NCI-H82 (cell line): ENCODE measurements at regions not wholly inside any gene's neighbourhood (a gene's known extent, or its start where the extent isn't known, plus 50 kb on each side); places are given as distances from the start of the nearest gene placed in this dataset.
"Not testable (repeated sequence)": the region's sequence is repeated elsewhere in the genome, so short reads cannot be mapped to it uniquely, and the experiment has no call there.

Experiments used
- DNase-seq: peaks from one replicate; lab custom pipeline; 2025; lab: John Stamatoyannopoulos, UW

DNA sequence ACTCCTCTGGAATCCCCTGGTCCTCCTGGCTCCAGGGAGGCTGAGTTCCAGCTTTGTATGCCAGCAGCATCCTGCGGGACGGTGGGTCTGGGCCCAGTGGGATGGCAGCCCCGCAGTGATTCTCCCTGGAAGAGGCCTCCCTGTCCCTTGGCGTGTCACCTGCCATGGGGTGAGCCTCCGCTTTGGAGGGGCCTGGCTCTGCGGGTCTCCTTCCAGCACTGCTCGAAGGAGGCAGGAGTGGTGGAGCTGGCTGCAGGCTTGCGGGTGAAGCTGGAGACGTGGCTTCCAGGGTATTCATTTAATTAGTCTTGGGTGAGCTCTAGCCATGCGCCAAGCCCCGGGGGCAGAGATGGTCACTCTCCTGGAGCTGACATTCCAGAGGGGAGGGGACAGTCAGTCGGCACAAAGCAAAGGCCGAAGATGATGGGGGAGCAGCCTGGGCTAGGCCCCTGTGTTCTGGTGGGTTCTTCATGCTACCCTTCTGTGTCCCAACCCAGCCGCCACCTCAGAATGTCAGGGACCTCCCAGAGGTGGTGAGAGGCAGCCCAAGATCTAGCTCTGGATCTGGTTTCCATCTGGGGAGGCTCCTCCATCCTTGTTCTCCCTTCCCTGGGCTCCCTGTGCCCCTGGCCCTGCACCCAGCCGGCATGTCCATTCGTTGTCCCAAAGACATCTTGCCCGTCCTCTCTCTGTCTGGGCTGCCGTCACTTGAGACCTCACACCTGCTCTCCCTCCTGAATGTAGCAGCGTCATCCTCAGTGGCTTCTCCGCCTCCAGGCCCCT lies 1332.5 kb downstream of the BRD1 start:
- DNase-seq, result no peak

DNA sequence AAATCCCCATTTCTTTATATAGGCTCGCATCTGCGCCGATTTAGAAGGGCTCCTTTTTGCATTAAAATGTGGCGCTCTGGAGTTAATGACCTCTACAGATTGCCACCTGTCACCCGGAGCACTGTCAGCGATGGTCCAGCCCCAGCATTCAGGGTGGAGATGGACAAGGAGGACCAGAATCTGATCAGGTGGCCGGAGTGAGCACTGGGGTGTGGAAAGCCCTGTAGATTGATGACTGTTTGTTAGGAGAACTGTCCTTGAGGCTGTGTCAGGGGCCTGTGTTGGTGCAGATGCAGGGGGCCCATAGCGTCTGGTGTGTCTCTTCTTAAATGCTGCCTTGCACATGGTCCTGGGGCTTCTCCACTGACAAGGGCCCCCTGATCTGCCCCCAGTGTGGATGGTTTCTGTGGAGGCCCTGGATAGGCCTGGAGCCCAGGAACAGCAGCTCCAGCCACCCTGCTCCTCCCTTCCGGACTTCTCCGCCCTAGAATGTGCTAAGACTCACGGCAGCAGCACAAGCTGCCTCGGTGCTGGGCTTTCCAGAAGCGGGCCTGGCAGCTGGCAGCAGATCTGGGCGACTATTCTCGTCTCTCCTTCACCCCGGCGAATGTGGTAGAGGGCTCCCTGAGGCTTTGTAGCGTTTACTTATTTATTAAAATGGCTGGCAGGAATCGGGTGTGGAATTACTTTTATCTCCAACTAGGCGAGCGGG lies 1333.3 kb downstream of the BRD1 start:
- no peak for DNase-seq

GRCh38 chr22:48493733-48494132 lies 1333.9 kb downstream of the BRD1 start:
- DNase-seq, result no peak

DNA sequence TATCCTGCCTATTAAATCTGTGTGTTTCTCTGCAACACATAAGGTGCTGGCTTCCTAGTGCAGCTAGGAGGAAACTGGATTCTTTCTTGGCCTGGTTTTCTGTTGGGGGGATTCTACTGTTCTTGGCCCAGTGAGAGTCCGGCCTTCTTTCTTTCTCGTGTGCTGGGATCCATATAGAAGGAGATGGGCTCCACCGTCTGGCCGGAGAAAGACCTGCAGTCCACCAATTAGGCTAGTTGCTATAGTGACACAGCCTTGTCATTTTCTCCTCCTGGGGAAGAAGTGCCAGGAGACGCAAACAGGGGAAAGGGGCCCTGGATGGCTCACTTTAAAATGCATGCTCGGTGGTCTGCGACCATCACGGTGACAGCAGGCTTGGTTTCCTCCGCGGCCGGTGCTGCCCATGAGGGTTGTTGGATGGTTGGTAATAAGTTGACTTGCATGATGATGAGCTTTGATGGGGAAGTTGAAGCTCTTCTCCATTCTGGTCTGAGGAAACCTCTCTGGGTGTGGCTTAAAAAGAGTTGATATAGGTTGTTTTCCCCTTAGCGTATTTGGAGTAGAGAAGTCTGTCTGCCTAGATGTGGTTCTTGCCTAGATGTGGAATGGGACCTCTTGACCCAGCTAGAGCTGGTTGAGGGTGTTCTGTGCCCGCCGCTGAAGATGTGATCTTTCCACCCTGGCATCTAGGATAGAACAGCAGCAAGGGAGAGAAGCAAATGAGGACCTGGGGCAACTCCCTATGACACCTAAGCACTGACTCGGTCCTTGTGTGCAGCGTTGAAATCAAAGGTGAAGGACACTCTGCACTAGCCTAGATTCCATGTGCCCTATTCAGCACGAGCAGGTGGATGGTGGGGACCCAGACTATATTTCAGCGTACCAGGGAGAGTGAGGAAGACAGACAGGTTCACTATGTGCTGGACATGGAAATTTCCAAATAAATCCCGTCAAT lies 1335.0 kb downstream of the BRD1 start:
- peak; percentile 71 for DNase-seq

DNA sequence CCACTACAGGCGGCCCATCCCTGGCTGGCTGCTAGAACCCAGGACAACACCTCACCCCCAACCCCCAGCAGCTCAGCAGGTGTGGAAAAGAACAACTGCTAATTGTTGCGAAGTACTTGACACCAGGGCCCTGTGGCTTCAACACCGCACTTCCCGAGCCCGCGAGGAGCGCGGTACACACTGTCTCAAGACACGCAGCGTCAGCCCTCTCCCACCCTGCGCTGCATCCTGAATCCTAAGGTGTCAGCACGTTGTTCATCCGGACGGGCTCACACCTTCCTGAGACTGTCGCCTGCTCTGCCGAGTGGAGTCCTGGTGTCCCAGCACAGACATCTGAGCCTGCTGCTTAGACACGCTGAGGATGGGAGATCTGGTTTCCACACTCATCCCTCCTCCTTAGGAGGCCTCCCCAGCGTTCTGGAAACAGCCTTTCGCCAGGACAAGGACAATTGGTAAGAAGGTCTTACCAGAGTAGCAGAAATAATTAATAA lies 1336.2 kb downstream of the BRD1 start:
- DNase-seq, result no peak

GRCh38 chr22:48490500-48491411 lies 1336.9 kb downstream of the BRD1 start:
- no peak for DNase-seq

- DNase-seq, result no peak
Measured at GRCh38 chr22:48489551-48490499, 1337.8 kb downstream of the BRD1 start.

DNA sequence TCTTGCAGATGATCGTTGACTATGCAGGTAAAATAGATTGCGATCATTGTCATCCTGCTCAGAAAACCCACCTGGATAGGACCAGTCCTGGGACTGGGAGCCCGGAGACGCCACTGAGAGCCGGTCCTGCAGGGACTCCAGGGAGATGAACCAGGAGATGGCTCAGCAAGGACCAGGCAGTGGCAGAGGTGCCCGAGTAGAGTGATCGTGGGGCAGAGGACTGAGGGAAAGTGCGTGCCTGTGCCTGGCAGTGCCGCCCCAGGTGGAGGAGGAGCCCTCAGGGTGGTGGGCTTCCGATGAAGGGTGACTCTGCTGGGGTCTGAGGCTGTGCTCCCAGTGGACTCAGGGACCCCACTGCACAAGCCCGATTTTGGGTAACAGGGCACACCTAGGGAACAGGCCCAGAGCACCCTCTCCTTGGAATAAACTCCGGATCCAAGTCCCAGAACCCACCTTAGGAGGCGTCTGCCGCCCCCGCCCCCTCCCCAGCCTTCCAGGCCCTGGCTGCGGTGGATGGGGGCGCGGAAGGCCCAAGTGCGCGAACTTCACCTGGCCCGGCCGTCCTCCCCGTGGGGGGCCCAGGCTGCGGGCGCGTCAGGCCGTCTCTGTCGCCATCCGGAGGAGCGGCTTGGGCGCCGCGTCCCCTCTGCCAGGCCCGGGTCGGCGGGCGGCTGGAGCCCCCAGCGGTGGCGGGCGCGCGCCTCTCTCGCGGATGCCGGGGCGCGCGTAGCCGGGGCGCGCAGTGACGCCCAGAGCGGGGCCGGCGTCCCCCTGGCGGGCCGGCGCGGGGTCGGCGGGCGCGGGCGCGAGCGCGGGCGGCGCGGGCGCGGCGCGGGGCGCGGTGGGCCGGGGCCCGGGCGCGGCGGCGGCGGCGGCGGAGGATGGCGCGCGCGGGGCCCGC lies 1338.8 kb downstream of the BRD1 start:
- no peak for DNase-seq

DNA sequence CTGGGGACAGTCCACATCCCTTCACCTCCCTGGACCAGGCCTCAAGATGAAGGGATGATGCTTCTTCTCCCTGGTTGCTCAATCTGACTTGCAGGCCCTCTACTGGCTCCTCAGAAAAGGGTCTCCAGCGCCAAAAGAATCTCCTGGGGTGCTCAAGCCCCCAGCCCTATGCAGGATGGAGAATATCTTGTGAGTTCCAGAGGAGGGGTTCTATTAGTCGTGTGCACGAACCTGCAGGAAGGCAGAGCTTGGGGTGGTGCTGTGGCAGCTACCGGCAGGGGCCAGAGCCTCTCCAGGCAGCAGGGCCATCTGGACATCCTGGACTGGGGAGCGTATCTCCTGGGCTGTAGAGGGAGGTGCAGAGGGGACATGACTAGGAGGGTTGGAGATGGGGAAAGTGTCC lies 1339.5 kb downstream of the BRD1 start:
- no peak for DNase-seq

DNA sequence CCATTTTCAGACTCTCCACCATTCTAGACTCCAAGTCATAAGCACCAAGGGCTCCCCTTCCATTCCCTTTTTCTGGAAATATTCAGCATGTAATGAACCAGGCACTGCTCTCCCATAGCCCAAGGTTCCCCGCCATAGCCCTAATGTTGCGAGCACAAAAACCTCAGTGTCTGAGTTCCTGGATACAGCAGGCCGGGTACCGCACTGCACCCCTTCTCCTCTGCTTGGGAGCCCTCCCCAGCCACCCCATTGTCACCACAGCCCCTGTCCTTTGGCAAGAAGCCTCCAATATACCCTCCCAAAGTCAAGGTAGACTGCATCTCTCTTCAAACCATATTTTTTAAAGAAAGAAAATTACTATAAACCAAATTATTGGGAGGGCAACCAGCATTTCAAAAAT lies 1341.1 kb downstream of the BRD1 start:
- DNase-seq, result no peak

DNA sequence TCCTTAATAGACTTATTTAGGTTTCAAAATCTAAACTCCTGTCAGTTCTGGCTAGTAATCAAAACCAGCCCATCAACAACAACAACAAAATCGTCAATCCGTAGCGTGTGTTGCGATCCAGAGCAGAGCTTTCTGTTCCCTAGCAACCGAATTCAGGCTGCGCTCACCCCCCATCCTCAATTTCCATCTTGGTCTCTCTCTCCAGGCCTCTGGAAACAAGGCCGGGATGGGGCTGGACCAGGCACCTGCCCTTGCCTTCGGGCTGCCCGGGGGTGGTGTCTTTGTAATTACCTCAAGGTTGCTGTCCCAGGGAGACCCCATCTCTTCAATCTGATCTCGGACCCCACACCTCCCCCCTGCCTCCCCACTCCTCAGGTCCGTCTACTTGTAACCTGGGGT lies 1341.5 kb downstream of the BRD1 start:
- no peak for DNase-seq

DNA sequence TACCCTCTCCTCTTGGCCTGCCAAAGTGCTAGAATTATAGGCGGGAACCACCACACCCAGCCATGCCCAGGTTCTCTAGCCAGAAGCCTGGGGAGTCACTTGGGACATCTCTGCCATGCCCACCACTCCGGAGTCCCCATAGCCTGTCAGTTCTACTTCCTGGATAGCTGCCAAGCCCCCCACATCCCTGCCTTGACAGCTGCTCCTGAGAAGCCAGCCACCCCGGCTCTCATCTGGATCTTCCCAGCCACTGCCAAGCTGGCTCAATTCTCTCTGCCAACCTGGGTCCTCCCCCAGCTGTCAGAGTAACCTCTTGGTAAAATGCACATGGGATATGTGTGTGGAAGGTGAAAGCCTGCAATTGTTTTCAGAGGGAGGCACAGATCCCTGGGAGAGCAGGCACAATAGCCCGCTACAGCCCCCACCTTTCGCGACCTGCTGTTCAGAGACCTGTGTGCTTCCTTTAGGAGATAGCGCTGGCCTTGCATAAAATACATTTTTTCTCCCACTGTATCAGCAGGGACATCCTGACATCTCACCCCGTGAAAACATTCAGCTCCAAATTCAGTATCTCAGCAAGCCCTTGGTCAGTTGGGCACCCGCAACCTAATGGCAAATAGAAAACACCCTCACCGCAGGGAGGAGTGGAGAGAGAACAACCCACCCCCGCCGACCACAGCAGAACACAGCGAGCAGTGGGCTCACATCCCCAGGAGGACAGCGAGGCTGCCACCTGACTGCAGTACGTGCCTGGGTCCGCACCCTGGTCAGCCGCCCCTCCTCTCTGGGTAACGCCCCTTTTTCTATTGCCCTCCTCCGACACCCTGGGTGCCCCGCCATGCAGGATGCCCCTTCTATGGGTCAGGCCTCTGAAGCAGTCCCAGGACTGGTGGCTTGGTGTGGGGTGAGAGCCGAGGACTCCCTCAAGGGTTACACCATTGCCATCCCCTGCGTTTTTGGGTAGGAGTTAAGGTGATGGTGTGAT lies 1342.2 kb downstream of the BRD1 start:
- DNase-seq, result no peak

- no peak for DNase-seq
Measured at GRCh38 chr22:48483764-48484528, 1343.7 kb downstream of the BRD1 start.

DNA sequence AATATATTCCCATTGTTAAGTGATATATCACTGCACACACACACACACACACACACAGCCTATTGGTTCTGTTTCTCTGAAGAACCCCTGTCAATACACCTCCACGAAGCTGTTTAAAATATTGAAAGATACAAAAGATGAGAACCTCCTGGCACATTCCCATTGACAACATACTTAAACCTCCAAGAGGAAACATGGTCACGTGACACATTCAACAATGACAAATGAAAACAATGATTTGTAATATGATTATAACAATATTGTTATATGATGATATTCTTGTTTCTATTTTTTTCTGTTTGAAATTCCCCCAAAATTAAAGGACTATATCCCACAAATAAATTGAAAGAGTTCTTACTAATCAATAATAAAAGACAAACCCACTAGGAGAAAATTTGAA lies 1344.9 kb downstream of the BRD1 start:
- no peak for DNase-seq

- DNase-seq, result not testable (repeated sequence)
Measured at GRCh38 chr22:48482198-48482597, 1345.5 kb downstream of the BRD1 start.

DNA sequence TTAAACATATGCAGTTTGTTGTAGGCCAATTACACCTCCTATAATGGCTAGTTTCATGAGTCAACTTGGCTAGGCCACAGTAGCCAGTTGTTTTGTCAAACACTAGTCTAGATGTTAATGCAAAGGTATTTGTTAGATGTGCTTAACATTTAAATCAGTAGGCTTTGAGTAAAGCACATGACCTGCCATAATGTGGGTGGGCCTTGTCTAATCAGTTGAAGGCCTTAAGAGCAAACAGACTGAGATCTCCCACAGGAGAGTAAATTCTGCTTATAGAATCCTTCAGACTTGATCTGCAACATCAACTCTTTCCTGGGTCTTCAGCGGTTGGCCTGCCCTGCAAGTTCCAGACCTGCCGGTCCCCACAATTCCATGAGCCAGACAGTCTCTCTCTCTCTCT lies 1345.9 kb downstream of the BRD1 start:
- DNase-seq, result no peak
